ENCODE measurements at regions not wholly inside any gene's neighbourhood (a gene's known extent, or its start where the extent isn't known, plus 50 kb on each side); places are given as distances from the start of the nearest gene placed in this dataset.

GRCh38 chr11:115819014-115819413, 314.8 kb upstream of the CADM1 start:
- Histone ChIP-seq H3K4me3 (ENCODE audit: low read length) (no peak overlapping the region), H3F3A (ENCODE audit: insufficient read depth, low read length, poor library complexity, severe bottlenecking) (no peaks in the 10 kb centered on the region), H4K20me1 (ENCODE audit: insufficient read depth) (no peaks in the 10 kb centered on the region), H3K9ac (ENCODE audit: low read length) (no peak overlapping the region), H3K27ac (ENCODE audit: low read length) (no peak overlapping the region), H3K36me3 (ENCODE audit: insufficient read depth, low read length) (no peaks in the 10 kb centered on the region), H3K79me2 (replicated peaks; ENCODE audit: insufficient read depth, low read length) (no peaks in the 10 kb centered on the region), H3K9me3 (ENCODE audit: low read length) (no peaks in the 10 kb centered on the region), H3K4me2 (ENCODE audit: low read length) (no peak overlapping the region), H3K27me3 (ENCODE audit: insufficient read depth, low read depth, low read length) (no peaks in the 10 kb centered on the region), H2AFZ (ENCODE audit: low read depth, low read length) (no peak overlapping the region), H3K9me2 (ENCODE audit: insufficient read depth, low read length) (no peaks in the 10 kb centered on the region)
- TF ChIP-seq RAD21 (conservative IDR thresholded peaks at IDR 0.05): no peak
- TF ChIP-seq, protein P1, sequence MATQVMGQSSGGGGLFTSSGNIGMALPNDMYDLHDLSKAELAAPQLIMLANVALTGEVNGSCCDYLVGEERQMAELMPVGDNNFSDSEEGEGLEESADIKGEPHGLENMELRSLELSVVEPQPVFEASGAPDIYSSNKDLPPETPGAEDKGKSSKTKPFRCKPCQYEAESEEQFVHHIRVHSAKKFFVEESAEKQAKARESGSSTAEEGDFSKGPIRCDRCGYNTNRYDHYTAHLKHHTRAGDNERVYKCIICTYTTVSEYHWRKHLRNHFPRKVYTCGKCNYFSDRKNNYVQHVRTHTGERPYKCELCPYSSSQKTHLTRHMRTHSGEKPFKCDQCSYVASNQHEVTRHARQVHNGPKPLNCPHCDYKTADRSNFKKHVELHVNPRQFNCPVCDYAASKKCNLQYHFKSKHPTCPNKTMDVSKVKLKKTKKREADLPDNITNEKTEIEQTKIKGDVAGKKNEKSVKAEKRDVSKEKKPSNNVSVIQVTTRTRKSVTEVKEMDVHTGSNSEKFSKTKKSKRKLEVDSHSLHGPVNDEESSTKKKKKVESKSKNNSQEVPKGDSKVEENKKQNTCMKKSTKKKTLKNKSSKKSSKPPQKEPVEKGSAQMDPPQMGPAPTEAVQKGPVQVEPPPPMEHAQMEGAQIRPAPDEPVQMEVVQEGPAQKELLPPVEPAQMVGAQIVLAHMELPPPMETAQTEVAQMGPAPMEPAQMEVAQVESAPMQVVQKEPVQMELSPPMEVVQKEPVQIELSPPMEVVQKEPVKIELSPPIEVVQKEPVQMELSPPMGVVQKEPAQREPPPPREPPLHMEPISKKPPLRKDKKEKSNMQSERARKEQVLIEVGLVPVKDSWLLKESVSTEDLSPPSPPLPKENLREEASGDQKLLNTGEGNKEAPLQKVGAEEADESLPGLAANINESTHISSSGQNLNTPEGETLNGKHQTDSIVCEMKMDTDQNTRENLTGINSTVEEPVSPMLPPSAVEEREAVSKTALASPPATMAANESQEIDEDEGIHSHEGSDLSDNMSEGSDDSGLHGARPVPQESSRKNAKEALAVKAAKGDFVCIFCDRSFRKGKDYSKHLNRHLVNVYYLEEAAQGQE (IDR thresholded peaks at IDR 0.05; ENCODE audit: borderline replicate concordance): no peak
- no peak for TF ChIP-seq EZH2 (IDR thresholded peaks at IDR 0.05; ENCODE audit: borderline replicate concordance, insufficient read depth, low read length, poor library complexity, severe bottlenecking)
- no peak for TF ChIP-seq TAF1 (IDR thresholded peaks at IDR 0.05; ENCODE audit: low read depth)
- no peak for TF ChIP-seq POLR2AphosphoS5 (IDR thresholded peaks at IDR 0.05)
- no peak for TF ChIP-seq CTCF (IDR thresholded peaks at IDR 0.05; ENCODE audit: poor library complexity, severe bottlenecking)
- TF ChIP-seq SMC3 (conservative IDR thresholded peaks at IDR 0.05; ENCODE audit: poor library complexity): no peak
- no peak for TF ChIP-seq MXI1 (conservative IDR thresholded peaks at IDR 0.05; ENCODE audit: poor library complexity, severe bottlenecking)
- no peak for TF ChIP-seq EP300 (conservative IDR thresholded peaks at IDR 0.05; ENCODE audit: poor library complexity, severe bottlenecking)

- no peaks in the 10 kb centered on the region for H3F3A ChIP-seq (ENCODE audit: insufficient read depth, low read length, poor library complexity, severe bottlenecking)
- H3K9ac ChIP-seq (ENCODE audit: low read length): no peak overlapping the region
- H3K4me2 ChIP-seq (ENCODE audit: low read length): no peak overlapping the region
- no peaks in the 10 kb centered on the region for H3K79me2 ChIP-seq (replicated peaks; ENCODE audit: insufficient read depth, low read length)
- no peak overlapping the region for H3K4me3 ChIP-seq (ENCODE audit: low read length)
- H3K27ac ChIP-seq (ENCODE audit: low read length): no peak overlapping the region
- H3K9me2 ChIP-seq (ENCODE audit: insufficient read depth, low read length): no peaks in the 10 kb centered on the region
- no peaks in the 10 kb centered on the region for H3K9me3 ChIP-seq (ENCODE audit: low read length)
- TF ChIP-seq EZH2 (IDR thresholded peaks at IDR 0.05; ENCODE audit: borderline replicate concordance, insufficient read depth, low read length, poor library complexity, severe bottlenecking) (no peak), MXI1 (conservative IDR thresholded peaks at IDR 0.05; ENCODE audit: poor library complexity, severe bottlenecking) (no peak), TAF1 (IDR thresholded peaks at IDR 0.05; ENCODE audit: low read depth) (no peak), CTCF (IDR thresholded peaks at IDR 0.05; ENCODE audit: poor library complexity, severe bottlenecking) (no peak), EP300 (conservative IDR thresholded peaks at IDR 0.05; ENCODE audit: poor library complexity, severe bottlenecking) (no peak), POLR2AphosphoS5 (IDR thresholded peaks at IDR 0.05) (no peak), SMC3 (conservative IDR thresholded peaks at IDR 0.05; ENCODE audit: poor library complexity) (no peak)
- TF ChIP-seq, protein P1 (IDR thresholded peaks at IDR 0.05; ENCODE audit: borderline replicate concordance): no peak
- no peak overlapping the region for H2AFZ ChIP-seq (ENCODE audit: low read depth, low read length)
- H3K27me3 ChIP-seq (ENCODE audit: insufficient read depth, low read depth, low read length): no peaks in the 10 kb centered on the region
- no peaks in the 10 kb centered on the region for H3K36me3 ChIP-seq (ENCODE audit: insufficient read depth, low read length)
- no peaks in the 10 kb centered on the region for H4K20me1 ChIP-seq (ENCODE audit: insufficient read depth)
Measured at GRCh38 chr11:115817844-115818468, 313.7 kb upstream of the CADM1 start.

All from neural cell (in vitro differentiated cells).